Esophagus mucosa (tissue), 1 donor: ENCODE measurements at regions not wholly inside any gene's neighbourhood (a gene's known extent, or its start where the extent isn't known, plus 50 kb on each side); places are given as distances from the start of the nearest gene placed in this dataset.
"Not testable (repeated sequence)": the region's sequence is repeated elsewhere in the genome, so short reads cannot be mapped to it uniquely, and the experiment has no call there.

ENCODE experiments used
- ATAC-seq: fragments of 200-7000 bp; cut with Tn5 transposase; one replicate; pipeline ENCODE4 v1.9.1; 2020
- donor health status: DM: yes; HTN: yes; CAD: no.

- ATAC-seq, result not testable (repeated sequence)
These were observed 277.8 kb upstream of the ARHGAP42 start for GRCh38 chr11:100409267-100409666.

GRCh38 chr11:100419518-100419917 is 267.6 kb upstream of the ARHGAP42 start:
- ATAC-seq, result no peak

GRCh38 chr11:100434821-100435641 is 252.1 kb upstream of the ARHGAP42 start:
- no peak for ATAC-seq

- no peak for ATAC-seq
These were observed 248.7 kb upstream of the ARHGAP42 start for GRCh38 chr11:100438376-100438775.

GRCh38 chr11:100441086-100441485 is 246.0 kb upstream of the ARHGAP42 start:
- no peak for ATAC-seq

GRCh38 chr11:100442017-100442416 is 245.1 kb upstream of the ARHGAP42 start:
- ATAC-seq, result peak; percentile 55

GRCh38 chr11:100445231-100445735 is 241.8 kb upstream of the ARHGAP42 start:
- ATAC-seq, result peak; percentile 53

GRCh38 chr11:100451801-100452460 is 235.2 kb upstream of the ARHGAP42 start:
- ATAC-seq, result not testable (repeated sequence)

GRCh38 chr11:100459811-100460210 is 227.3 kb upstream of the ARHGAP42 start:
- no peak for ATAC-seq

GRCh38 chr11:100460426-100460825 is 226.7 kb upstream of the ARHGAP42 start:
- ATAC-seq, result no peak

- ATAC-seq, result no peak
These were observed 219.1 kb upstream of the ARHGAP42 start for GRCh38 chr11:100467821-100468508.

- no peak for ATAC-seq
These were observed 217.3 kb upstream of the ARHGAP42 start for GRCh38 chr11:100469835-100470234.

GRCh38 chr11:100472727-100473389 is 214.2 kb upstream of the ARHGAP42 start:
- no peak for ATAC-seq

- no peak for ATAC-seq
These were observed 213.7 kb upstream of the ARHGAP42 start for GRCh38 chr11:100473390-100473740.

GRCh38 chr11:100484948-100485347 is 202.1 kb upstream of the ARHGAP42 start:
- peak; percentile 71 for ATAC-seq

GRCh38 chr11:100498780-100499179 is 188.3 kb upstream of the ARHGAP42 start:
- no peak for ATAC-seq

- no peak for ATAC-seq
These were observed 185.6 kb upstream of the ARHGAP42 start for GRCh38 chr11:100501450-100501849.

- peak; percentile 89 for ATAC-seq
These were observed 174.6 kb upstream of the ARHGAP42 start for GRCh38 chr11:100512475-100512874.

GRCh38 chr11:100515087-100515486 is 172.0 kb upstream of the ARHGAP42 start:
- ATAC-seq, result no peak

GRCh38 chr11:100525197-100525596 is 161.9 kb upstream of the ARHGAP42 start:
- ATAC-seq, result no peak

- ATAC-seq, result no peak
These were observed 161.5 kb upstream of the ARHGAP42 start for GRCh38 chr11:100525635-100526034.

GRCh38 chr11:100528872-100529416 is 158.1 kb upstream of the ARHGAP42 start:
- ATAC-seq, result no peak
